ENCODE measurements at regions not wholly inside any gene's neighbourhood (a gene's known extent, or its start where the extent isn't known, plus 50 kb on each side); places are given as distances from the start of the nearest gene placed in this dataset.

GRCh38 chrX:6983207-6983955, 164.1 kb upstream of the STS start:
- ChIA-PET CTCF (no interaction called here), POLR2A (no interaction called here)
- Mint-ChIP-seq H3K36me3 (ENCODE audit: low read depth) (no peaks in the 10 kb centered on the region), H3K4me1 (ENCODE audit: low read depth) (no peaks in the 10 kb centered on the region), H3K27me3 (no peaks in the 10 kb centered on the region), H3K4me3 (no peak overlapping the region), H3K9me3 (no peaks in the 10 kb centered on the region), H3K27ac (no peak overlapping the region)
- DNase-seq (no peak), ATAC-seq (no peak)
- intact Hi-C loops (cut with micrococcal nuclease) = no loop called here
- no peak for TF ChIP-seq CTCF (IDR thresholded peaks at IDR 0.05)

GRCh38 chrX:6981718-6982406, 165.7 kb upstream of the STS start:
- Mint-ChIP-seq H3K27me3 (no peaks in the 10 kb centered on the region), H3K9me3 (no peaks in the 10 kb centered on the region), H3K4me1 (ENCODE audit: low read depth) (no peaks in the 10 kb centered on the region)

GRCh38 chrX:6980981-6981380, 166.5 kb upstream of the STS start:
- Mint-ChIP-seq H3K4me3 (no peak overlapping the region), H3K9me3 (no peaks in the 10 kb centered on the region), H3K27me3 (no peaks in the 10 kb centered on the region), H3K4me1 (ENCODE audit: low read depth) (no peaks in the 10 kb centered on the region), H3K36me3 (ENCODE audit: low read depth) (no peaks in the 10 kb centered on the region), H3K27ac (no peak overlapping the region)
- DNase-seq (no peak), ATAC-seq (no peak)
- ChIA-PET CTCF (no interaction called here), POLR2A (no interaction called here)
- no peak for TF ChIP-seq CTCF (IDR thresholded peaks at IDR 0.05)
- intact Hi-C loops (cut with micrococcal nuclease) = no loop called here

More at GRCh38 chrX:6981718-6982406, 165.7 kb upstream of the STS start:
- H3K27ac Mint-ChIP-seq = no peak overlapping the region
- no peak for TF ChIP-seq CTCF (IDR thresholded peaks at IDR 0.05)
- ChIA-PET POLR2A (no interaction called here), CTCF (no interaction called here)
- DNase-seq (no peak), ATAC-seq (no peak)
- H3K4me3 Mint-ChIP-seq = no peak overlapping the region
- no peaks in the 10 kb centered on the region for H3K36me3 Mint-ChIP-seq (ENCODE audit: low read depth)
- intact Hi-C loops (cut with micrococcal nuclease) = no loop called here

GRCh38 chrX:6968231-6968630, 179.3 kb upstream of the STS start:
- Mint-ChIP-seq H3K4me1 (ENCODE audit: low read depth) (no peaks in the 10 kb centered on the region), H3K9me3 (peaks cover 4% of the 10 kb centered on the region), H3K27ac (no peak overlapping the region), H3K36me3 (ENCODE audit: low read depth) (no peaks in the 10 kb centered on the region), H3K4me3 (no peak overlapping the region), H3K27me3 (no peaks in the 10 kb centered on the region)
- CTCF ChIA-PET = no interaction called here
- ATAC-seq (no peak), DNase-seq (no peak)
- intact Hi-C loops (cut with micrococcal nuclease) = no loop called here
- TF ChIP-seq CTCF (IDR thresholded peaks at IDR 0.05) = no peak
- POLR2A ChIA-PET = no interaction called here

- H3K27me3 Mint-ChIP-seq = no peaks in the 10 kb centered on the region
- TF ChIP-seq CTCF (IDR thresholded peaks at IDR 0.05) = no peak
- intact Hi-C loops (cut with micrococcal nuclease) = no loop called here
- H3K36me3 Mint-ChIP-seq (ENCODE audit: low read depth) = no peaks in the 10 kb centered on the region
- no peak overlapping the region for H3K4me3 Mint-ChIP-seq
- no peak overlapping the region for H3K27ac Mint-ChIP-seq
- DNase-seq = no peak
- ChIA-PET POLR2A (no interaction called here), CTCF (no interaction called here)
- no peaks in the 10 kb centered on the region for H3K4me1 Mint-ChIP-seq (ENCODE audit: low read depth)
- no peaks in the 10 kb centered on the region for H3K9me3 Mint-ChIP-seq
- no peak for ATAC-seq
Observed at GRCh38 chrX:6965729-6966128, 181.8 kb upstream of the STS start.

Measured in activated CD8-positive, alpha-beta T cell treated with anti-CD3 and anti-CD28 coated beads for 36 hours (primary cell).